Fibroblast of skin of right quadriceps (primary cell): ENCODE measurements at regions not wholly inside any gene's neighbourhood (a gene's known extent, or its start where the extent isn't known, plus 50 kb on each side); places are given as distances from the start of the nearest gene placed in this dataset.
"Not testable (repeated sequence)": the region's sequence is repeated elsewhere in the genome, so short reads cannot be mapped to it uniquely, and the experiment has no call there.

Experiments
- DNase-seq: peaks from one replicate; pipeline ENCODE4 v3.0.0-alpha.2; 2013

- no peak for DNase-seq
These were observed 729.8 kb upstream of the SOX11 start for GRCh38 chr2:4962419-4962818.

DNA sequence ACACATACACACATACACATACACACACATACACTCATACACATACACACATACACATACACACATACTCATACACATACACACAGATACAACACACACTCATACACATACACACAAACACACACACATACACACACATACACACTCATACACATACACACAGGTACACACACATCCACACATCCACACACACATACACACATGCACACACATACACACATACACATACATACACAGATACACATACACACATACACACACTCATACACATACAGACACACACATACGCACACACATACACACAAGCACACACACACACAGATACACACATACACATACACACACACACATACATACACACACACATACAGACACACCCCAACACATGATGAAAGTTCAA, 729.1 kb upstream of the SOX11 start:
- DNase-seq: no peak

DNA sequence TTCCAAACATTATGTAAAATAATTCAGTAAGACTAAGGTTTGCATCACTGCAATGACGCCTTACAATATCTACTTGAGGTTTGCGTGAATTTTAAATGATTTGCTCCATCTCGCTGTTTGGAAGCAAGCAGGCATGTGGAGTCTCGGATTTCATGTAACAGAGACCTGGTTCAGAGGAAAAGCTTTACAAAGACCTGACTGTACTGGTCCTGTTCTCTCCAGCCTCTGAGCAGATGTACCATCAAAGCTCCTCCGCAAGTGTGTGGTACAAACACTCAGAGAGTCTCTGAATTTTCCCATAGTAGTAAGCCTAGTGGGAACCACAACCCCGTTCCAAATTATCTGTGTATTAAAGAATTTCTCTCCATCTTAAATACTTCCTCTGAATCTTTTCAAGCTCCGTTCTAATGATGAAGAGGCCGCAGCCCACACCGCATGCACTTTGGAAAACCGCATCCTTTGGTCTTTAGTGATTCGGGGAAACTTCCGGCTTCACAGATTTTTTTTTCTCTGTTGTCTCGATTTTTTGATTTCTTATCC, 728.1 kb upstream of the SOX11 start:
- DNase-seq: no peak

GRCh38 chr2:4964579-4964978, 727.6 kb upstream of the SOX11 start:
- no peak for DNase-seq

DNA sequence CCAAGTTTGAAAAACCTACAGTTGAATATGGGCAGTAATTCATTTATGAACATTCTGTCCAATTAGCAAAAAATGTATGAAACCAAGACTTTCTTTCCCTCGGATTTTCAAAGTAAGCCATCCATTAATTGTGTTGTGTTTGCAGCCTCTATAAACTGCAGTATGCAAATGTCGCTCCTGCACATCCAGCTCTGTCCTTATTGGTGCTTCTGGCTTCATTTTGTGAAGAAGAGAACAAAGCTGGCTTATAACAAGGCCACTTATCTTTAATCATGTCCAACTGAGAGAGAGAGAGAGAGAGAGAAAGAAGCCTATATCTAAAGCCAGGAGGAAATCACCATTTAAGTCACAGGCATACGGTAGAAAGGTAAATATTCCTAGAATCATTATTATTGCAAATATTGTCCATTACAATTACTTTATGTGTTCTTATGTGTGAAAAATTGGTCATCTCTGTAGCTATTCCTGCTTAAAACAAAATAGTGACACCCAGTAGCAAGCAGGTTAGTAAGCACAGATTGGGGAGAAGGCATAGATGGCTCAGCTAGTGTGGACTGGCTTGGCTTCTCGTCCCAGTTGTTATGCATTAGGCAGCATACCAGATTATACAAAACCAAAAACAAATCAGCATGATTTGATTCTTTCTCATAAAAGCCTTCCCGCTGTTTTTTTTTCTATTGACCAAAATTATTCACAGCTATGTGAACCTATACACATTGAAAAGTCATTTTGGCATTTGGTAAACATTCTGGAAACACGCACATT, 726.4 kb upstream of the SOX11 start:
- no peak for DNase-seq

- DNase-seq: no peak
These were observed 725.0 kb upstream of the SOX11 start for GRCh38 chr2:4967206-4967605.

GRCh38 chr2:4972472-4972871, 719.7 kb upstream of the SOX11 start:
- DNase-seq: no peak

- no peak for DNase-seq
These were observed 718.8 kb upstream of the SOX11 start for GRCh38 chr2:4973354-4973753.

DNA sequence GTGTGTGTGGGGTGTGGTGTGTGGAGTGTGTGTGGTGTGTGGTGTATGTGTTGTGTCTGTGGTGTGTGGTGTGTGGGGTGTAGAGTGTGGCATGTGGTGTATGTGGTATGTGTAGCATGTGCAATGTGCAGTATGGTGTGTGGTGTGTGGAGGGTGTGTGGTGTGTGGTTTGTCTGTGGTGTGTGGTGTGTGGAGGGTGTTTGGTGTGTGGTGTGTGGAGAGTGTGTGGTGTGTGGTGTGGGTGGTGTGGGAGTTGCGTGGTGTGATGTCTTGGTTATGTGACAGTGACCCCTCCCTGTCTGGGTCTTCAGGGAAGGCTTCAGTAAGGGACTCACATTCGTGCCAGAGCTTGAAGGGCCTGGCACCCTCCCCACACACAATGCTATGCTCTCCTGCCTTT, 718.2 kb upstream of the SOX11 start:
- no peak for DNase-seq

GRCh38 chr2:4976407-4976806, 715.8 kb upstream of the SOX11 start:
- DNase-seq: no peak

GRCh38 chr2:4979111-4979510, 713.1 kb upstream of the SOX11 start:
- DNase-seq: no peak

- DNase-seq: no peak
These were observed 711.2 kb upstream of the SOX11 start for GRCh38 chr2:4980995-4981394.

- DNase-seq: no peak
These were observed 710.3 kb upstream of the SOX11 start for GRCh38 chr2:4981802-4982409.

DNA sequence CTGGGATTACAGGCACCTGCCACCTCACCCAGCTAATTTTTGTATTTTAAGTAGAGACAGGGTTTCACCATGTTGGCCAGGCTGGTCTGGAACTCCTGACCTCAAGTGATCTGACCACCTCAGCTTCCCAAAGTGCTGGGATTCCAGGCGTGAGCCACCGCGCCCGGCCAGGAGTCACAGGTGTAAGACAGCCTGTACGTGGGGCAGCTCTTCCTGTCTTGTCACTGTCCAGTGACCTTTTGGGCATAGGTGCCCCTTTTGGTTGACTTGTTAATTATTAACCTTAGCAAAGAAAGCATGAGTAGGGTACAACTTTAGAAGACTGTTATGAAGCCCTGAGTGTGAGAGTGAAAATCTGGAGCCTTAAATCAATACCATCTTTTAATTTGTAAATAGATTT, 703.7 kb upstream of the SOX11 start:
- DNase-seq: not testable (repeated sequence)

- peak; percentile 13 for DNase-seq
These were observed 700.0 kb upstream of the SOX11 start for GRCh38 chr2:4992226-4992625.

DNA sequence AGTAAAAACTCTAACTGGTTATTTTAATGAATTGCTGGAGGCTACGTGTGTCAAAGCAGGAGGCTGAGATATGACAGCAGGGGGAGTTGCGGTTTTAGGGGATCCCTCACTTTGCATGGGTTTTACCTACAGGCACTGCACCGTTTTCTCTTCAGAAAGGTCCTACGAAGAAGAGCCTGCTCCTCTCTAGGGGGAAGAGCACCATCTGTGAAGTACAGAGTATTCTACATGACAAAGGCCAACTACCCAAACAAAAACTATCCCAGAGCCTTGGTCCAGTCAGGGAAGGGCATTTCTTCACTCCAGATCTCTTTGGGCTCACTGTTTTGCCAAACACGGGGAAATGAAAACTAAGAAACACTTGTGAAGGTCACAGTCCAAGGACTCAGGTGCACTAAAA, 696.7 kb upstream of the SOX11 start:
- no peak for DNase-seq

- peak; percentile 29 for DNase-seq
These were observed 684.6 kb upstream of the SOX11 start for GRCh38 chr2:5007596-5007995.

- no peak for DNase-seq
These were observed 672.9 kb upstream of the SOX11 start for GRCh38 chr2:5019324-5019723.

GRCh38 chr2:5020116-5020875, 671.9 kb upstream of the SOX11 start:
- DNase-seq: no peak

DNA sequence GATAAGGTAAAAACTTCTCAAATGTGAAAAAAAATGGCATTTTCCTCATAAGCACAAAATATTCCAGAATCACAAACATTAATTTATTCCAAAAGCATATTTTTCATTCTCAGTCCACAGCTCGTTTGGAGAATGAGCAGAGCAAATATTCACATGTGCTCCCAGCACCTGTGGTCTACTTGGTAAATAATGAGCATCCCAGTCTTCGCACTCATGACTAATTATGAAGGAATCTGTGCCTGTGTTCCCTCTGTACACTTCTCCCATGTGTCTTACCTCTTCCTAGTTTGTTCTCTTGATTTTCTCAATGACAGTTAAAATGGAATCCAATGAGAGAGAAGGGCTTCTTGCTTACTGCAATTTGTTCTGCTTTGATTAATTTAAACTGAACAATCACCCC, 671.0 kb upstream of the SOX11 start:
- no peak for DNase-seq

DNA sequence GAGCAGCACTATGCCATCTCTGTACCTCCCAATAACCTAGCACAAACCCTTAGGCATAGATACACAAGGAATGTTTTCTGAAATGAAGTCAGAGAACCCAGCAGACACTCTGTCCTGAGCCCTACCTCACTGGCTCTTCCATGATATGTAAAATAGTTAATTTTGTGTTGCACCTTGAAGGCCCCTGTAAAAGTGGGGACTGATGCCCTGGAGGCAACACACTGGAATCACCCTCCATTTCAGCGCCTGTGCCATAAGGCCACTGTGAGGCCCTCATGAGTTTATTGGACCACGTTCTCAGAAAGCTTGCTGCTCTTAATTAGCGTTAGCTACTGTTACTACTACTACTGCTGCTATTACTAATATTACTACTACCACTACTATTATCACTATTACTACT, 670.1 kb upstream of the SOX11 start:
- DNase-seq: no peak

DNA sequence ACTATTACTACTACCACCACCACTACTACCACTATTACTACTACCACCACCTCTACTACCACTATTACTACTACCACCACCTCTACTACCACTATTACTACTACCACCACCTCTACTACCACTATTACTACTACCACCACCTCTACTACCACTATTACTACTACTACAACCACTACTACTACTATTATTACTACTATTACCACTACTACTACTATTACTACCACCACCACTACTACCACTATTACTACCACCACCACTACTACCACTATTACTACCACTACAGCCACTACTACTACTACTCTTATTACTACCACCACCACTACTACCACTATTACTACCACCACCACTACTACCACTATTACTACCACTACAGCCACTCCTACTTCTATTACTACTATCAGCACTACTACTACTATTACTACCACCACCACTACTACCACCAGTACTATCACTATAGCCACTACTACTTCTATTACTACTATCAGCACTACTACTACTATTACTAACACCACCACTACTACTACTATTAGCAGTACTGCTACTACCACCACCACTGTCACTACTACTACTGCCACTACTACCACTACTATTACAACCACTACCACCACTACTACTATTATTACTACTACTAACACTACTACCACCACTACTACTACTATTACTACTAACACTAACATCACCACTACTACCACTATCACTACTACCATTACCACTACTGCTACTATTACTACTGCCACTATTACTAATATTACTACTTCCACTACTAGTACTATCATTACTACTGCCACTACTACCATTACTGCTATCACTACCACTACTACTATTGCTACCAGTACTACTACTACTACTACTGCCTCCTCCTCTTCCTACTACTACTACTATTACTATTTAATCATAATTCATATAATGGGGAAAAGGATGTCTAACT, 669.2 kb upstream of the SOX11 start:
- DNase-seq: not testable (repeated sequence)
